ENCODE measurements at regions not wholly inside any gene's neighbourhood (a gene's known extent, or its start where the extent isn't known, plus 50 kb on each side); places are given as distances from the start of the nearest gene placed in this dataset.

- intact Hi-C loops (cut with DNase I) = no loop called here
- no peak overlapping the region for H3K4me3 ChIP-seq (ENCODE audit: low read length in 3 of 3)
- H3K9me3 ChIP-seq (ENCODE audit: control insufficient read depth in 2 of 3, insufficient read depth in 1 of 3, low read length in 3 of 3) = peaks cover 0 to 3% (median 0%) of the 10 kb centered on the region in 3 donors
- H3K27me3 ChIP-seq (ENCODE audit: control insufficient read depth, insufficient read depth, low read length) = no peaks in the 10 kb centered on the region
- H3K27ac ChIP-seq (ENCODE audit: low read depth in 2 of 2, low read length in 2 of 2) = no peak overlapping the region
- FAIRE-seq = no peak
- no peaks in the 10 kb centered on the region for H3K4me1 ChIP-seq (ENCODE audit: control insufficient read depth in 2 of 3, insufficient read depth in 2 of 3, low read depth in 1 of 3, low read length in 3 of 3)
- no peak overlapping the region for H3K9ac ChIP-seq (ENCODE audit: low read length in 3 of 3)
- DNase-seq = no peak
- TF ChIP-seq CTCF (IDR thresholded peaks at IDR 0.05; ENCODE audit: borderline replicate concordance, extremely low read depth, insufficient read depth) = no peak
- H3K36me3 ChIP-seq (ENCODE audit: control insufficient read depth in 2 of 3, insufficient read depth in 3 of 3, low read length in 3 of 3) = no peaks in the 10 kb centered on the region
Observed at GRCh38 chr1:5244631-5245285, 590.3 kb downstream of the AJAP1 start.

DNA sequence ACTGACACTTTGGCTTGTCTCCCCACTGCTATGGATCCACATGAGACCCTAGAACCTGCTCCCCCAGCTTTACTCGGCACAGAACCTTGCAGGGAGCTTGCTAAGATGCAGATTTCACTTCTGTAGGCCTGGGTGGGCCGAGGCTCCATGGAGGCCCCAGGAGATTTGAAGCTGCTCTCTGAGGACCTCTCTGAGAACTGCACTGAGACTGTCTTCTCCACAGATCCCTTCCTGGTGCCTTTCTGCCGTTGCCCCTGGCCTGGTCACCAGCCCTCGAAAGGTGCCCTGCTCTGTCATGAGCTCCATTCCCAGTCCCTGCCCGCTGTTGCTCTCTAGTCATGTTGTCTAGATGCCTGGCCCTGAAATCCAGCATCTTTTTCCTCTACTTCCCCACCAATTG, 588.4 kb downstream of the AJAP1 start:
- intact Hi-C loops (cut with DNase I) = no loop called here
- H3K9ac ChIP-seq (ENCODE audit: low read length in 3 of 3) = no peak overlapping the region
- H3K27me3 ChIP-seq (ENCODE audit: control insufficient read depth, insufficient read depth, low read length) = no peaks in the 10 kb centered on the region
- no peaks in the 10 kb centered on the region for H3K36me3 ChIP-seq (ENCODE audit: control insufficient read depth in 2 of 3, insufficient read depth in 3 of 3, low read length in 3 of 3)
- no peak overlapping the region for H3K4me3 ChIP-seq (ENCODE audit: low read length in 3 of 3)
- DNase-seq (no peak), FAIRE-seq (no peak)
- no peaks in the 10 kb centered on the region for H3K4me1 ChIP-seq (ENCODE audit: control insufficient read depth in 2 of 3, insufficient read depth in 2 of 3, low read depth in 1 of 3, low read length in 3 of 3)
- H3K9me3 ChIP-seq (ENCODE audit: control insufficient read depth in 2 of 3, insufficient read depth in 1 of 3, low read length in 3 of 3) = no peaks in the 10 kb centered on the region
- no peak overlapping the region for H3K27ac ChIP-seq (ENCODE audit: low read depth in 2 of 2, low read length in 2 of 2)
- TF ChIP-seq CTCF (IDR thresholded peaks at IDR 0.05; ENCODE audit: borderline replicate concordance, extremely low read depth, insufficient read depth) = no peak

DNA sequence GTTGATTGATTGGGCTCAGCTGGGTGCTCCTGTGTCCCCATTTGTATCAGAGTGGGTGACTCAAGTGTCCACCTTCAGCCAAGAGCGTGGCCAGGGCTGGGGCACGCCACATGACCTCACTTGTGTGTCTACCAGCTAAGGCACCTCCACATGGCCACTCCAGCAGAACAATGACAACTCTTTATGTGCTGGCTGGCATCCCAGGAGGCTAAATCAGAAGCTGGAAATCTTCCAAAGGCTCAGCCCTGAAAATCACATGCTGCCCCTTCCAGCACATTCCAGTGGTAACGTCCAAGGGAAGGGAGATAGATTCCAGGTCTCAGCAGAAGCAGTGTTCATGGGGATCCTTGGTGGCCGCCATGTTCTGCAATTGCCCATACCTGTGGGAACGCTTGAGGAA, 585.5 kb downstream of the AJAP1 start:
- intact Hi-C loops (cut with DNase I) = no loop called here
- no peaks in the 10 kb centered on the region for H3K4me1 ChIP-seq (ENCODE audit: control insufficient read depth in 2 of 3, insufficient read depth in 2 of 3, low read depth in 1 of 3, low read length in 3 of 3)
- no peak overlapping the region for H3K27ac ChIP-seq (ENCODE audit: low read depth in 2 of 2, low read length in 2 of 2)
- TF ChIP-seq CTCF (IDR thresholded peaks at IDR 0.05; ENCODE audit: borderline replicate concordance, extremely low read depth, insufficient read depth) = no peak
- H3K36me3 ChIP-seq (ENCODE audit: control insufficient read depth in 2 of 3, insufficient read depth in 3 of 3, low read length in 3 of 3) = no peaks in the 10 kb centered on the region
- no peak overlapping the region for H3K9ac ChIP-seq (ENCODE audit: low read length in 3 of 3)
- FAIRE-seq = no peak
- DNase-seq = no peak
- no peak overlapping the region for H3K4me3 ChIP-seq (ENCODE audit: low read length in 3 of 3)
- no peaks in the 10 kb centered on the region for H3K27me3 ChIP-seq (ENCODE audit: control insufficient read depth, insufficient read depth, low read length)
- H3K9me3 ChIP-seq (ENCODE audit: control insufficient read depth in 2 of 3, insufficient read depth in 1 of 3, low read length in 3 of 3) = peaks cover 0 to 4% (median 0%) of the 10 kb centered on the region in 3 donors
